ENCODE measurements at regions not wholly inside any gene's neighbourhood (a gene's known extent, or its start where the extent isn't known, plus 50 kb on each side); places are given as distances from the start of the nearest gene placed in this dataset.

DNA sequence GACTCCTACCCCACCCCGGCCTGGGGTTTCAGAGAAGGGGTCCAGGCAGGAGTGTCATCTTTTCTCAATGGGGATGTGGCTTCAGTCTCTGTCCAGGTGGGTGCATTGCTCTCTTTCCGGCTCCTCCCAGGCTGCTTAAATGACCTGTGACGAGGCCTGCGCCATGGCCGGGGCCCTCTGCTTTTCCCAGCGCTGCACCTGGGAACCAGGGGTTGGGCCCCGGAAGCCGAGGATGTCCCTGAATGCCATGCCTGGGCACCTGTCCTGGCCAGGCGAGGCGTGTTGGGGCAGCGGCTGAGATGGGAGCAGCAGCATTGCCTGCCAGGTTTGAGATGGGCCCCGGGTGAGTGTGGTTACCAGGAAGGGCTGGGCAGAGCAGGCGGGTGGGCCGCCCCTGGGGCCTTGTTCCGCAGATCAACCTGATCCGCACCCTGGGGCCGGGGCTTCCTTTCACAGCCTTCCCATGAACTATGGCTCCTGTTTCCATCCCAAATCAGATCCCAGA is 147.4 kb downstream of the SEC14L1 start:
- H3K27ac ChIP-seq (ENCODE audit: extremely low read depth, low read depth, low read length): no peak overlapping the region
- no peaks in the 10 kb centered on the region for H3K27me3 ChIP-seq (ENCODE audit: control insufficient read depth in 2 of 2, insufficient read depth in 2 of 2, low read length in 2 of 2)
- CTCF ChIA-PET (ENCODE audit: low intra/inter-chr PET ratio): no interaction called here
- H3K79me2 ChIP-seq (ENCODE audit: control insufficient read depth, insufficient read depth, low read length): no peaks in the 10 kb centered on the region
- no peak overlapping the region for H3K4me3 ChIP-seq
- no peak for DNase-seq (ENCODE audit: extremely low read depth in 1 of 4, low spot score in 3 of 4)
- WGBS (ENCODE audit: insufficient coverage, low coverage, missing lambda C conversion rate): 84% methylated on average over 16 of the region's 17 CpGs
- peaks cover 15 to 36% of the 10 kb centered on the region in 2 experiments for H3K4me1 ChIP-seq (replicated peaks in 1 of 2; ENCODE audit: control insufficient read depth in 2 of 2, insufficient read depth in 2 of 2, low read length in 2 of 2)
- no peak for ATAC-seq
- POLR2A ChIA-PET: interaction anchor here (0.7 to 0.9 kb wide), 2 partner anchors 21 to 22 kb away, joined by 3 to 4 read pairs; no protein-coding TSS in a partner anchor
- intact Hi-C loops (cut with micrococcal nuclease): no loop called here
- H3K9ac ChIP-seq (ENCODE audit: insufficient read depth in 1 of 2, low read depth in 2 of 2, low read length in 2 of 2): no peak overlapping the region
- TF ChIP-seq SRSF1 (IDR thresholded peaks at IDR 0.05; ENCODE audit: low read depth, low read length) (no peak), ZNF699 (CRISPR knock-in tag; IDR thresholded peaks at IDR 0.05; ENCODE audit: insufficient replicate concordance) (no peak), ILK (tag; IDR thresholded peaks at IDR 0.05; ENCODE audit: borderline replicate concordance, low read depth) (no peak), HSF4 (CRISPR knock-in tag; IDR thresholded peaks at IDR 0.05; ENCODE audit: borderline replicate concordance) (no peak), BMI1 (IDR thresholded peaks at IDR 0.05; ENCODE audit: low read length) (no peak), POU5F1 (IDR thresholded peaks at IDR 0.05; ENCODE audit: borderline replicate concordance, low read depth, low read length, partially characterized antibody) (no peak)
- TF ChIP-seq, protein P1, sequence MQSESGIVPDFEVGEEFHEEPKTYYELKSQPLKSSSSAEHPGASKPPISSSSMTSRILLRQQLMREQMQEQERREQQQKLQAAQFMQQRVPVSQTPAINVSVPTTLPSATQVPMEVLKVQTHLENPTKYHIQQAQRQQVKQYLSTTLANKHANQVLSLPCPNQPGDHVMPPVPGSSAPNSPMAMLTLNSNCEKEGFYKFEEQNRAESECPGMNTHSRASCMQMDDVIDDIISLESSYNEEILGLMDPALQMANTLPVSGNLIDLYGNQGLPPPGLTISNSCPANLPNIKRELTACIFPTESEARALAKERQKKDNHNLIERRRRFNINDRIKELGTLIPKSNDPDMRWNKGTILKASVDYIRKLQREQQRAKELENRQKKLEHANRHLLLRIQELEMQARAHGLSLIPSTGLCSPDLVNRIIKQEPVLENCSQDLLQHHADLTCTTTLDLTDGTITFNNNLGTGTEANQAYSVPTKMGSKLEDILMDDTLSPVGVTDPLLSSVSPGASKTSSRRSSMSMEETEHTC (IDR thresholded peaks at IDR 0.05): no peak
- TF ChIP-seq, protein P2, sequence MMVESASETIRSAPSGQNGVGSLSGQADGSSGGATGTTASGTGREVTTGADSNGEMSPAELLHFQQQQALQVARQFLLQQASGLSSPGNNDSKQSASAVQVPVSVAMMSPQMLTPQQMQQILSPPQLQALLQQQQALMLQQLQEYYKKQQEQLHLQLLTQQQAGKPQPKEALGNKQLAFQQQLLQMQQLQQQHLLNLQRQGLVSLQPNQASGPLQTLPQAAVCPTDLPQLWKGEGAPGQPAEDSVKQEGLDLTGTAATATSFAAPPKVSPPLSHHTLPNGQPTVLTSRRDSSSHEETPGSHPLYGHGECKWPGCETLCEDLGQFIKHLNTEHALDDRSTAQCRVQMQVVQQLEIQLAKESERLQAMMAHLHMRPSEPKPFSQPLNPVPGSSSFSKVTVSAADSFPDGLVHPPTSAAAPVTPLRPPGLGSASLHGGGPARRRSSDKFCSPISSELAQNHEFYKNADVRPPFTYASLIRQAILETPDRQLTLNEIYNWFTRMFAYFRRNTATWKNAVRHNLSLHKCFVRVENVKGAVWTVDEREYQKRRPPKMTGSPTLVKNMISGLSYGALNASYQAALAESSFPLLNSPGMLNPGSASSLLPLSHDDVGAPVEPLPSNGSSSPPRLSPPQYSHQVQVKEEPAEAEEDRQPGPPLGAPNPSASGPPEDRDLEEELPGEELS (CRISPR knock-in tag; IDR thresholded peaks at IDR 0.05; ENCODE audit: borderline replicate concordance): no peak
- no peaks in the 10 kb centered on the region for H3K9me1 ChIP-seq (ENCODE audit: control insufficient read depth, insufficient read depth, low read length)
- H2AFZ ChIP-seq (ENCODE audit: low read depth, low read length): no peak overlapping the region
- no TSS peak for BruUV-seq (replicated peaks)
- H4K20me1 ChIP-seq (replicated peaks; ENCODE audit: control insufficient read depth, insufficient read depth, low read length): no peaks in the 10 kb centered on the region
- no peak for FAIRE-seq
- H3K9me3 ChIP-seq (replicated peaks; ENCODE audit: control insufficient read depth, insufficient read depth, low read depth, low read length): no peaks in the 10 kb centered on the region
- in situ Hi-C loops (cut with MboI): no loop called here
- no peak overlapping the region for H3K4me2 ChIP-seq (ENCODE audit: insufficient read depth, low read length)
- no peaks in the 10 kb centered on the region for H3K36me3 ChIP-seq (ENCODE audit: control insufficient read depth, insufficient read depth, low read length)
